CD4-positive, alpha-beta T cell treated with Interleukin-15 for 4 hours (primary cell): ENCODE measurements at regions not wholly inside any gene's neighbourhood (a gene's known extent, or its start where the extent isn't known, plus 50 kb on each side); places are given as distances from the start of the nearest gene placed in this dataset.
"Not testable (repeated sequence)": the region's sequence is repeated elsewhere in the genome, so short reads cannot be mapped to it uniquely, and the experiment has no call there.

Experiments
- DNase-seq: peaks from one replicate; pipeline ENCODE4 v3.0.0-alpha.2; 2020; ENCODE audit warnings: low spot score

DNA sequence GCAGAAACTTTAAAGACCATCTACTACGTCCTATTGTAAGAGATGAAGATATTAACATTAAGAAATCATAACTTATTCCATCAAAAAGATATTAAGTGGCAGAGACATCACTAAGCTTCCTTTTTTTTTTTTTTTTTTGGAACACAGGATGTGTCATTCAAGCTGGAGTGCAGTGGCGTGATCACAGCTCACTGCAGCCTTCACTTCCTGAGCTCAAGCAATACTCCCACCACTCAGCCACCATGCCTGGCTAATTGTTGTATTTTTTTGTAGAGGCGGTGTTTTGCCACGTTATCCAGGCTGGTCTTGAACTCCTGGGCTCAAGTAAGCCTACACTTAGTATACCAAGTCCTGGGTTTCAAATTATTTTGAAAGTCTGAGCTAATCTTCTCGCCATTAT lies 169.7 kb upstream of the KCTD7 start:
- not testable (repeated sequence) for DNase-seq

DNA sequence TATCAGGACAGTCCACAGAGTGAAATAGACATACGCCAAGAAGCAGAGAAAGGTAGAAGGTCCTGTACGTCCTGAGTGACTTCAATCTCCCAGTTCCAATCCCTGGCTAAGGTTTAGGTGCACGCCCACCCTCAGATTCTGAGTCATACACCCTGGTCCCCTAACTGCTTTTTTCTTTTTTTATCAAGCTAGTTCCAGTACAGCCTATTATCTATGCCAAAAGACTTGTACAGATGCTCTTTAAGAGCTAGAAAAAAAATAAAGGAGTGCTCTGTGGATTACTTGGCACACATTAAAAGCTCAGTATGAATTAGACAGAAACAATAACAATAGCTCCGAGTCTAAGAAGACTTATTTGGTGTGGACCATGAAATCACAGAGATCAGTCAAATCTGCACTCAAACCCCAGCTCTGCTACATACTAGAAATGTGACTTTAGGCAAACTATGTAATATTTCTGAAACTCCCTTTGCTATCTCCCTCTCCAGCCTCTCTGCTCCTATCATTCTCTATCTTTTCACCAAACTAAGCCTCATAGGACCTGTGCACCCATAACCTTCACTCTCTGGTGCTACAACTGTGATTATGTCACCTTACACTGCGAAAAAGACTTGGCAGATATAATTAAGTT lies 168.8 kb upstream of the KCTD7 start:
- not testable (repeated sequence) for DNase-seq

DNA sequence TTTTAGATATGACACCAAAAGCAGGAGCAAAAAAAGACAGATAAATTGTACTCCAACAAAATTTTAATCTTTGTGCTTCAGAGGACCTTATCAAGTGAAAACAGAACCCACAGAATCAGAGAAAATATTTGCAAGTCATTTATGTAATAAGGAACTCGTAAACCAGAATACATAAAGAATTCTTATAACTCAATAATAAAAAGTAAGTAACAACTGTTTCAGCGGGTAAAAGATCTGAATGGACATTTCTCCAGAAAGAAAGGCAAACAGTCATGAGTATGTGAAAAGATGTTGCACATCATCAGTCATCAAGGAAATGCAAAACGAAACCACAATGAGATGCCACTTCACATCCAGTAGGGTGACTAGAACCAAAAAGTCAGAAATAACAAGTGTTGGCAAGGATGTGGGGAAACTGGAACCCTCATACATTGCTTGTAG lies 167.7 kb upstream of the KCTD7 start:
- no peak for DNase-seq

DNA sequence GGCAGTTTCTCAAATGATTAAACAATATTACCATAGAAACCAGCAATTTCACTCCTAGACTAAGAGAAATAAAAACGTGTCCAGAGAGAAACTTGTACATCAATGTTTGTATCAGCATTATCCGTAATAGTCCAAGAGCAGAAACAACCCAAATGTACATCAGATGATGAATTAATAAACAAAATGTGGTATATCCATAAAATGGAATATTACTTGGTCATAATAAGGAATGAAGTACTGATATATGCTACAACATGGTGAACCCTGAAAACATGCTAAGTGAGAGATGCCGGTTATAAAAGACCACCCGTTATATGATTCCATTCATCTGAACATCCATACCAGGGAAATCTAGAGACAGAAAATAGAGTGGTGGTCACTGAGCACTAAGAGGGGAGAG lies 167.3 kb upstream of the KCTD7 start:
- not testable (repeated sequence) for DNase-seq

DNA sequence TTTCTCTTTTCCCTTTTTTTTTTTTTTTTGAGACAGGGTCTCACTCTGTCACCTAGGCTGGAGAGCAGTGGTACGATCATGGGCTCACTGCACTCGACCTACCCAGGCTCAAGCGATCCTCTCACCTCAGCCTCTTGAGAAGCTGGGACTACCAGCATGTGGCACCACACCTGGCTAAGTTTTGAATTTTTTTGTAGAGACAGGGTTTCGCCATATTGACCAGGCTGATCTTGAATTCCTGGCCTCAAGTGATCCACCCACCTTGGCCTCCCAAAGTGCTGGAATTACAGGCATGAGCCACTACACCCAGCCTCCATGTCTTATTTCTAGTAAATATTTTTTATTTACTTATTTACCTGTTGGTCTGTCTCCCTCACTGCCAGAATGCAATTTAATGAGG lies 165.8 kb upstream of the KCTD7 start:
- not testable (repeated sequence) for DNase-seq

DNA sequence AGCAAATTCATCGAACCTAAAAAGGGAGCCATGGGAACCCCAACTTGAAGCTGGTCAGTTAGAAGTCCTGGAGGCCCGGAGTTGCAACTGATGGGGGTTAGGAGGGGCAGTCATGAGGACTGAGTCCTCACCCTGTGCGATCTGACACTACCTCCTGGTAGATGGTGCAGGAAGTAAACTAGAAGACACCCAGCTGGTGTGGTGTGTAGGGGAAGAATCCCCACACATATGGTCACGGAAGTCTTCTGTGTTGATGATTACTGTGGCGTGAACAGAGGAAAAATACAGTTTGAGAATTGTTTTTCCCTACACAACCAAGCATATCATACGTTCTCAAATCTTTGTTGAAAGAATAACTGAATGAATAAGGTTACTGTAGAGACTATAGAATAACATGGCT lies 164.6 kb upstream of the KCTD7 start:
- DNase-seq = no peak

DNA sequence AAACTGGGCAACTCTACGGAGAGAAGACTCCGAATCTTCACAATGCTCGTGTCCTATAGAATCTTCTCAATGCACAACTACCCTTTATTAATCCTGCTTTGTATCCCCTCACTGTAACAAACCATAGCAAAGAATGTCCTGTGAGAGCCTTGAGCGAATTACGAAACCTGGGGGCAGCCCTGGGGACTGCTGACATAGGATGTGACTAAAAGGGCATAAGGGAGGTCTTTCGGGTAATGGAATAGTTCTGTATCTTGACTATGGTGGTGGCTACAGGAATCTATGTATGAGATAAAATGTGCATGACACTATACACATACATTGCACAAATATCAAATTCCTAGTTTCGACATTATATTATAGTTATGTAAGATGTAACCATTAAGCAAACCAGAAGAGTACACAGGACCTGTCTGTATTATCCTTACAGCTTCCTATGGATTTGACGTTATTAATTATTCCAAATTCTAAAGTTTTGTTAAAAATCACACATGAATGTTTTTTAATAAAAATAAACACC lies 162.5 kb upstream of the KCTD7 start:
- no peak for DNase-seq

DNA sequence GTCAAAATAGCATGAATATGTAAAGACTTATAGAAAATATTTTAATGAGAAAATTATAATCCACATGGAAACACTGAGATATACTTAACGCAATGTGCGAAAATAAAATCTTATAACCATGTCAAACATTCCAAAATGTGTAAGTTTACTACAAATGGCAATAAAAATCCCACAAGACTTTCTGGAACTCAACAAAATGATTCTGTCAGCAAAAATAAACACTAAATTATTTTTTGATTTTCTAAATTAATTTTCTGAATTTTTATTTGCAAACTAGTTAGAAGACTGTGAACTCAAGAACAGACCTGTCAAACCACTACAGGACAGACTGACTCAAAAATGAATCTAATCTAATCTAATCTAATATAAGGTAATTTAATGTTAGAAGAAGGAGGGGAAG lies 160.8 kb upstream of the KCTD7 start:
- DNase-seq = no peak

DNA sequence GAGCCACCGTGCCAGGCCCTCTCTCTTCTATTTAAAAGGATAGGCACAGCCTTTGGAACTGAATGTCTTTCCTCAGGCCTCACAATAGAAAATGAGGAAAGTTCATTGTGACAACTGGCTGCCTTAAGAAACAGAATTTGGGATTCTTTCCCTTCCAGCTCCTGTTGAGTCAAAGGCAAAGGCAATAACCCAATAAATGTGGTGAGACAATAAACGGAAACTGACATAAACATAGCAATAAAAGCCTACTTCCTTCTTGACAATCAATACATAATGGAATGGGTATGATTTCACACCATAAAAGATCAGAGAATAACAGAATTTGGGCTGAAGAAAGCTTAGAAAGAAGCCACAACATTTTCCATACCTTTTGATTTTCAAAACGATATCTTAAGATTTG lies 155.6 kb upstream of the KCTD7 start:
- DNase-seq = not testable (repeated sequence)

DNA sequence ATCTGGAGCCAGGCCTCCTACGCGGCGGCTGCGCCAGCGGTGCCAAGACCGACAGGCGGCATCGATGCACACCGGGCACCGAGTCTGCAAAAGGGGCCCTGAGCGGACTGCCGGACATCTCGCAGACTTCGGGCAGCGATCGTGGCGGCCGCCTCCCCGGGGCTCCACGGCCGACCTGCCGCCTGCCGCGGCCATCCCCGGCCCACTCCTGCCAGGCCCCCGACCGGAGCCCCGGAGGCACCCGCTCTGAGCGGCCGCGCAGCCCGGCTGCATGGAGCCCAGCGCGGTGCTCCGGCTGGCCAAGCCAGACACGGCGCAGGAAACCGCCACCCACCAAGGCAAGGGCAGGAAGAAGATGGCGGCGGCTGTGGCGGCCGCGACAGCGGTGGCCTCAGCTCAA lies 154.2 kb upstream of the KCTD7 start:
- no peak for DNase-seq

DNA sequence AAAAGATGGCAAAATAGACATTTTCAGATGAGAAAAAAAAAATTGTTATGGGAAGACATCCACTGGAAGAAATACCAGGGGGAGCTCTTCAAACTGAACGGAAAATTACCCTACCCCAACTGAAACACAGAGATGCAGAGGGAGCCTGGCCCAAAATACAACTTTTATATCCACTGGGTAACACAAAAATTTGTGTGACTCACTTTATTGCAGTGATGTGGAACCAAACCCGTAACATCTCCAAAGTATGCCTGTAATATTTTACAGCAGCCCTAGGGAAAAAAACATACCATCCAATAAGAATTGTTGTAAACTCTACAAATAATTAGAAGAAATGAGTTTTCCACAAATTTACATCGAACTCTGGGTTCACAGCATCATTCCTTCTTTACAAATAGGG lies 152.6 kb upstream of the KCTD7 start:
- DNase-seq = not testable (repeated sequence)

DNA sequence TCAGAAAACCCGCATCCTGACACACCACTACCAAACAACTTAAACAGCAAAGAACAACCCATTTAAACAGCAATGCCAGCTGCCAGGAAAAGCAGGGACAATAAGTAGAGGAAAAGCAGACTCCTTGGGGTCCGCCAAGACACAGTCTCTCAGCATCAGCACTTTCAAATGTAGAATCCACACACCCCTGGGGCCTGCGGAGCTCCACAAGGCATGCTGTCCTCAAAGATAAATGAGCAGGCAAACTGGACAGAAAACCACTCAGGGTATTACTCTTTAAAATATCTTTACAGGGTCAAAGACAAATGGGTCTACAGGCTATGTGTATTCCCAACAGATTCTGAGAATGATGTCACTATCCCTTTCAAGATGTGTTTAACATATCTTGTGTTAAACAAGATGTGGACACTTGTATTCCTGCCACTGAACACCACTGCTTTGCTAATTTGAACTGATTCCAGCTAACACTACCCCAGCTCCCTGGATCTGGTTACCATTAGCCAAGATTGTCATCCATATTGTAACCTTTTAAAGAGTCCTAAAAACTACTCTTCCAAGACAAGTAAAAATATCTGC lies 150.8 kb upstream of the KCTD7 start:
- DNase-seq = not testable (repeated sequence)

DNA sequence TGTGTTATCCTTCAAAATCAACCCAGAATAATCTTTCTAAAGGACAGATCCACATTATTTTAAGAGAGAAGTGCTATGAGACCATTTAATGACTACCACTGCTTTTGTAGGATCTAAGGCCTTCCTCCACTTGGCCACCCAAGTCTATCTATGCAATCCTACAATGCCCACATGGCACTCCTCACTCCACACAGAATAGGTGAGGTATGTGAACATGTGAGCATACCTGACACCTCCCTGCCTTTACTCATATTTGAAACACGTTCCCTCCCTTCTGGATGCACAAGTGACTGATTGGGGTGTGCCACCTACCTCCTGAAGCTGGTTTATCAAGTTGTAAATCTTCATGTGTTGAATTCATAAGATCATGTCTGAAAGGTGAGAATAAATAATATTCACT lies 147.5 kb upstream of the KCTD7 start:
- DNase-seq = not testable (repeated sequence)

DNA sequence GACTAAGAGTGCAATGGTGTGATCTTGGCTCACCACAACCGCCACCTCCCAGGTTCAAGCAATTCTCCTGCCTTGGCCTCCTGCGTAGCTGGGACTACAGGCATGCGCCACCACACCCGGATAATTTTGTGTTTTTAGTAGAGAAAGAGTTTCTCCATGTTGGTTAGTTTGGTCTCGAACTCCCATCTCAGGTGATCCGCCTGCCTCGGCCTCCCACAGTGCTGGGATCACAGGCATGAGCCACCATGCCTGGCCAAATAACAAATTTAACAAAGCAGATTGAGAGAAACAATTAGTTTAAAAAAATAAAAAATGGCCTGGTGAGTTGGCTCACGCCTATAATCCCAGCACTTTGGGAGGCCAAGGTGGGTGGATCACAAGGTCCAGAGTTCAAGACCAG lies 139.6 kb upstream of the KCTD7 start:
- not testable (repeated sequence) for DNase-seq

DNA sequence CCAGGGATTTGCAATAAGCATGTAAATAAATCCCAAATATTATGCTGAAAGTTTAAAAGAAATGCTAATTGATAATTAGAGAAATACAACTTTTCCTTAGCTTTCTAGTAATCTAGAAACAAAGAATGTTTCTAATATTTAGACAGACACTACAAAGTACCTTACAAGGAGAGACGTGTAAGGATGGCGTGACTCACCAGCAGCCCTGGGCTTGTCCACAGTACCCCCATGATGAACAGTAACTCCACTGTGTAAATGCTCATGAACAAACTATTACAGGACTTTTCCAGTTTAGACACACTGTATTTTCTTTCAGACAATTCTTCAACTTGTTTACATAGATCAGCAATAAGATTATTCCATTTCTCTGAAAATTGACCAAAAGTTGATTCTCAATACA lies 138.9 kb upstream of the KCTD7 start:
- DNase-seq = not testable (repeated sequence)

DNA sequence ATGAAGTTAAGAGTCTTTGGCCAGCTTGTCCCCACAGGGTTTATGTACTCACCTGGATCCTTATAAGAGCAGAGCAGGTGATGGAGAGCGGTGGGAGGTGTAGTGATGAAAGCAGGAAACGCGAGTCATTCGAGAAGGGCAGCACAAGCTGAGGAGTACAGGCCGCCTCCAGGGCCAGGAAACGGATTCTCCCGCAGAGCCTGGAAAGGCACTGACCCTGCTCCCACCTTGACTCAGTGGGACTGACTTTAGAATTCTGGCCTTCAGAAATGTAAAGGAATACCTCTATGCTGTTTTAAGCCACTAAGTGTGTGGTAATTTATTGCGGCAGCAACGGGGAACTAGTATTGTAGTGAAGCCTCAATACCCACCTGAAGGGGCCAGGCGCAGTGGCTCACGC lies 137.7 kb upstream of the KCTD7 start:
- DNase-seq = not testable (repeated sequence)

DNA sequence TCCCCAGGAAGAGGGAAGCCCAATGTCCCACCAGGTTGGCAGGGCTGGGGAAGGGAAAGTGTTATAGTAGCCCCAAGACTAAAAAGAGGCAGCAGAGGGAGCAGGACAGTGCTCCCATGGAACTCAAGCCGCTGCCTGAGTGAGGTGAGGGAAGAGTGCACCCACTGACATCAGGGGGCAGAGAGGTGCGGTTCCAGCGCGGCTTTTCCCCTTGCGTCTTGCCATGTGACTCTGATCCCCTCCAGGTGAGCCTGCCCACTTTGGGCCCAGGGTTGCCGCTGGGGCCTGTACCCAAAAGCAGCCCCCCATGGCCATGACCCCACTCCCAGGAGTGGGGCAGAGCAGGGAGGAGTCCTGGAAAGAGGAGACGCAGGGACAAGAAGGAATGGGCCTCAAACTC lies 136.3 kb upstream of the KCTD7 start:
- DNase-seq = not testable (repeated sequence)

DNA sequence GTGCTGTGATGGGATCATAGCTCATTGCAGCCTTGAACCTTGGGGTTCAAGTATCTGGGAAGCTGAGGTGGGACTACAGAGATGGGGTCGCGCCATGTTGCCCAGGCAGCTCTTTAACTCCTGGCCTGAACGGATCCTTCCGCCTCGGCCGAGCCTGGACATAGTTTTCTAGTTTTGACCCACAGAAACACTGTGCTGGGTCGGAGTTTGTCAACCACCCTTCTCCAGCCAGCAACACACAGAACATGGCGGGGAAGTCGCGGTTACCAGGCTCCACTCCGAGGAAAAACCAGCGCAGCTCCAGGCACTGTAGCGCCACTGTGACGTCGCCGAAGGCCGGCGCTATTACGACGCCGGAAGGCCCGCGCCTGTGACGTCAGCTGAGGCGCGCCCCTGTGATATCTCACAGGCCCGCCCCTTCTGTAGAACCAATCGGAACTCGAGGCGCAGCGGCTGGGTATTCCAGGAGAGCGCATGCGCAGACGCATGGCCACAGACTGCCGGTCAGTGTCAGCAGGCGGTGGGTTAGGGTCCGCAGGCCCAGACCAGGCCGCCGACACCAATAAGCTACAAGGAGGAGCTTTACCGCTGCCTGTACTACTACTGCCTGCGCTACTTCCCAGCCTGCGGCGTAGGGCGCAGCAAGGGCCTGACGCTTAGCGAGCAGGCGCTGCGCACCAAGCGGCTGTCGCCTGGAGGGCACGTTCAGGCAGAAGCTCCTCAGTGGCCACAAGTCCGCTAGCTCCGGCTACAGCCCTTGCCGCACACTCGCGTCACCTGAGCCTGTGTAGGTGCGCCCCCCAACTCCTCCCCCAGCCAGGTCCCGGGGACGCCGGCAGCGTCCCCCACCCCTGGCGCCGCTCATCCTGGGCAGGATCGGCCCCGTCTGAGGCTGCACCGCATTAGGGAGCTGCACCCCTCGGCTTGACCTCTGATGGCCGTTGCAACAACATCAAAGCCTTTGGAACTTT lies 135.2 kb upstream of the KCTD7 start:
- DNase-seq = peak; percentile 96

DNA sequence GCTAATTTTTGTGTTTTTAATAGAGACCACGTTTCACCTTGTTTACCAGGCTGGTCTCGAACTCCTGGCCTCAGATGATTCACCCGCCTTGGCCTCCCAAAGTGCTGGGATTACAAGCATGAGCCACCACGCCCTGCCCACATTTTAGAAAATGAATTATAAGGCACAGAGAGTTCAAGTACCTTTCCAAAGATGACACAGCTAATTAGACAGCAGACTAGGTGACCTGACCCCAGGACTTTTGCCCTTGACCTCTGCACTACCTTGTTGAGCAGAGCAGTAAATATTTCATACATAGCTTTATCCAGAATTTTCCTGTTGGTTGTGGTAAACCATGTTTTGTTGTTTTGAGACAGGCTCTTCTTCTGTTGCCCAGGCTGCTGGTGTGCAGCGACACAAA lies 131.3 kb upstream of the KCTD7 start:
- DNase-seq = no peak

DNA sequence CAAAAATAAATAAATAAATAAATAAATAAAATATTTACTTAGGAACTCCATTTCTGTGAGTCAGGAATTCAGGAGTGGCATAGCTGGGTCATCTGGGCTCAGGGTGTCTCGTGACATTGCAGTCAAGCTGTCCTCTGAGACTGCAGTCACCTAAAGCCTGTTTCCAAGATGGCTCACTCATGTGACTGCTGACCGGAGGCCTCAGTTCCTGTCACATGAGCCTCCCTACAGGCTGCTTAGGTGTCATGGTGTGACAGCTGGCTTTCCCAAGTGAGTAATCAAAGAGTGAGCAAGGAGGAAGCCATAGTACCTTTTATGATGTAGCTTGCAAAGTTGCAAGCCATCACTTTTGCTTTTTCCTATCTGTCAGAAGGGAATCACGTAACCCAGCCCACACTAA lies 128.6 kb upstream of the KCTD7 start:
- DNase-seq = no peak

DNA sequence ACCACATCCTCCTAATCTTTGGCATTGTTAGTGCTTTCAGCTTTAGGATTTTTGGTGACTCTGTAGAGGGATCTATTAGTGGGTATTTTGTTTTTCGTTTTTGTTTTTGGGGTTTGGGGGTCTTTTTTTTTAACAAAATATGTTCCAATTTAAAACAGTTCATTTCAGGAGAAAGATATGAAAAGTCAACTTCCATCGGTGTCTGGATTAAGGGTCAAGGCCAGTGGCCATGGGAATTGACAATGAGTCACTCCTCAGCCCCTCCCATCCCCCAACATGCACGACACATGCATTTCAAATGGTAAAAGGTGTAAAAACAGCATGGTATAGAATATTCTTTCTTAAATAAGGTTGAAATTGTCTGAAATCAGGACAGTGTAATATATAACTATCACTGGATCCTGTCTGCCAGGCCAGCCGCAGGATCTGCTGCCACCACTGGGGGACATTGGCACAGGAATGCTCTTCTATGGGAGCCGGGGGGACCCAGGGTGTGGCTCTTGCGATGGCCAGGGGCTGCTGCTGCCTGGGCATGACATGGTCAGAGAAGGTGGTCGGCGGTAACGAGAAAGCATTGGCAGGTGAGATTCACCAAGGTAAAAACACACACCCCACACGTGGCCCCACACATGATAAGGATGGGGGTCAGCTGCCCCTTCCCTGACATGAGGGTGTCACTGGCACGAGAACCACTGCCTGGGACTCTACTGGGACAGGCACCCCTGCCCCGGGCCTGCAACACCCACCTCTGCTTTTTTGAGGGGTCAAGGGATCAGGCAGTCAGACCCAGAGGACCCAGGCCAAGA lies 126.2 kb upstream of the KCTD7 start:
- no peak for DNase-seq

DNA sequence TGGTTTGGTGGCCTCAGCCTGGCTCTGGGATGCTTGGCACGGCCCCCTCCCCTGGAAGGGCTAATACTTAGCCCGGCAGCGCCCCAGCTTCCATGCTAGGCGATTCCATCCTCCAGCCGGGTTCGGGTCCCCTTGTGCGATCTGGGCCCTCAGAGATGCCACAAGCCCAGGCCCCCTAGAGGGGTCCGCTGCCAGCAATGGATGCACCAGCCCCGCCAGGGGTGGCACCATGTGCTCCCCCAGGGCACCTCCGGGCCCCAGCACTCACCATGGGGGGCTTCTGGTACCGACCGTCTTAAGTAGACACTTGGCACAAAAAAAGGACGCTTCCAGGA lies 125.7 kb upstream of the KCTD7 start:
- no peak for DNase-seq
